ENCODE measurements at regions not wholly inside any gene's neighbourhood (a gene's known extent, or its start where the extent isn't known, plus 50 kb on each side); places are given as distances from the start of the nearest gene placed in this dataset.

GRCh38 chr6:45772886-45773495 is 242.7 kb downstream of the CLIC5 start:
- Histone ChIP-seq H3K36me3 (no peaks in the 10 kb centered on the region), H3K4me3 (no peak overlapping the region), H3K27ac (no peak overlapping the region), H3K4me1 (no peaks in the 10 kb centered on the region), H3K9me3 (no peaks in the 10 kb centered on the region), H3K27me3 (no peaks in the 10 kb centered on the region)
- TF ChIP-seq, protein P1, sequence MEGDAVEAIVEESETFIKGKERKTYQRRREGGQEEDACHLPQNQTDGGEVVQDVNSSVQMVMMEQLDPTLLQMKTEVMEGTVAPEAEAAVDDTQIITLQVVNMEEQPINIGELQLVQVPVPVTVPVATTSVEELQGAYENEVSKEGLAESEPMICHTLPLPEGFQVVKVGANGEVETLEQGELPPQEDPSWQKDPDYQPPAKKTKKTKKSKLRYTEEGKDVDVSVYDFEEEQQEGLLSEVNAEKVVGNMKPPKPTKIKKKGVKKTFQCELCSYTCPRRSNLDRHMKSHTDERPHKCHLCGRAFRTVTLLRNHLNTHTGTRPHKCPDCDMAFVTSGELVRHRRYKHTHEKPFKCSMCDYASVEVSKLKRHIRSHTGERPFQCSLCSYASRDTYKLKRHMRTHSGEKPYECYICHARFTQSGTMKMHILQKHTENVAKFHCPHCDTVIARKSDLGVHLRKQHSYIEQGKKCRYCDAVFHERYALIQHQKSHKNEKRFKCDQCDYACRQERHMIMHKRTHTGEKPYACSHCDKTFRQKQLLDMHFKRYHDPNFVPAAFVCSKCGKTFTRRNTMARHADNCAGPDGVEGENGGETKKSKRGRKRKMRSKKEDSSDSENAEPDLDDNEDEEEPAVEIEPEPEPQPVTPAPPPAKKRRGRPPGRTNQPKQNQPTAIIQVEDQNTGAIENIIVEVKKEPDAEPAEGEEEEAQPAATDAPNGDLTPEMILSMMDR (IDR thresholded peaks at IDR 0.05), result no peak
- FAIRE-seq (no peak), ATAC-seq (no peak), DNase-seq (no peak)
- intact Hi-C loops (cut with DNase I), result no loop called here
- WGBS, 2 donors, result 56 to 57% methylated on average over 6 of the region's 6 CpGs

GRCh38 chr6:45772051-45772450 is 243.6 kb downstream of the CLIC5 start:
- TF ChIP-seq, protein P1 (IDR thresholded peaks at IDR 0.05), result no peak
- FAIRE-seq (no peak), ATAC-seq (no peak), DNase-seq (no peak)
- WGBS, 2 donors, result 75 to 77% methylated on average over 4 of the region's 4 CpGs
- H3K27ac ChIP-seq, result no peak overlapping the region
- H3K4me3 ChIP-seq, result no peak overlapping the region
- no peaks in the 10 kb centered on the region for H3K9me3 ChIP-seq
- H3K36me3 ChIP-seq, result no peaks in the 10 kb centered on the region
- H3K27me3 ChIP-seq, result no peaks in the 10 kb centered on the region
- intact Hi-C loops (cut with DNase I), result no loop called here
- H3K4me1 ChIP-seq, result no peaks in the 10 kb centered on the region

DNA sequence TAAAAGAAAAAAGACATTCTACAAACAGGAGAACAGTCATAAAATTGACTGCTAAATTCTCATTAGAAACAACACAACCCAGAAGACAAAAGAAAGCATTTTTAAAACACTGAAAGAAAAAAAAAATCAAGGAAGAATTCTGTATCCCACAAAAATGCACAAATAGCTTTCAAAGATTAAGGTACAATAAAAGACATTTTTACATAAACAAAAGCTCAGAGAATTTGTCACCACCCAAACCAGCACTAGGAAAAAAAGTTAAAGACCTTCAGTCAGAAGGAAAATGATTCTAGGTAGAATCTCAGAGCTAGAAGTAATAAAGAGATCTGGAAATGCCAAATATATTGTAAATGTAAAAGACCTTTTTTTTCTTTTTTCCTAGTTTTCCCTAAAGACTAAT is 252.4 kb downstream of the CLIC5 start:
- no peaks in the 10 kb centered on the region for H3K9me3 ChIP-seq
- no peak for FAIRE-seq
- DNase-seq, result no peak
- no peaks in the 10 kb centered on the region for H3K36me3 ChIP-seq
- no peaks in the 10 kb centered on the region for H3K4me1 ChIP-seq
- no peaks in the 10 kb centered on the region for H3K27me3 ChIP-seq
- intact Hi-C loops (cut with DNase I), result no loop called here
- TF ChIP-seq, protein P1 (IDR thresholded peaks at IDR 0.05), result no peak
- H3K4me3 ChIP-seq, result no peak overlapping the region
- ATAC-seq, result no peak
- H3K27ac ChIP-seq, result no peak overlapping the region

DNA sequence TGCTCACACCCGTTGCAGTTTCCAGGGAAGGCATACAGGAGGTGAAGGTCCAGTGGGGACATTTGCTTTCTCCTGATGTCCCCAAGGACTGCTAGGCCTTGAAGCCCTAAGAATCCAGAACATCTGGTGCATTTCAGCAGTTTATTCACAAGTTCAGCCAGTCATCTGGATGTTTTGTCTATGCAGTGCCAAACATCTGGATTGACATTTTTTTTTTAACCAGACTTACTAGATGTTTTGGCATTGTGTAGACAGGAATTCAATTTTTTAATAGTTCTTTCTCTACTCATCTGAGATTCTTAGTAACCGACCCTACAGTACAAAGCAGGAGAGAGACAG is 256.2 kb downstream of the CLIC5 start:
- no peaks in the 10 kb centered on the region for H3K4me1 ChIP-seq
- no peaks in the 10 kb centered on the region for H3K36me3 ChIP-seq
- intact Hi-C loops (cut with DNase I), result no loop called here
- H3K4me3 ChIP-seq, result no peak overlapping the region
- no peak overlapping the region for H3K27ac ChIP-seq
- ATAC-seq (no peak), DNase-seq (no peak), FAIRE-seq (no peak)
- WGBS, 2 donors, result 46 to 63% methylated on average over 2 of the region's 2 CpGs
- TF ChIP-seq, protein P1 (IDR thresholded peaks at IDR 0.05), result no peak
- H3K9me3 ChIP-seq, result no peaks in the 10 kb centered on the region
- no peaks in the 10 kb centered on the region for H3K27me3 ChIP-seq

DNA sequence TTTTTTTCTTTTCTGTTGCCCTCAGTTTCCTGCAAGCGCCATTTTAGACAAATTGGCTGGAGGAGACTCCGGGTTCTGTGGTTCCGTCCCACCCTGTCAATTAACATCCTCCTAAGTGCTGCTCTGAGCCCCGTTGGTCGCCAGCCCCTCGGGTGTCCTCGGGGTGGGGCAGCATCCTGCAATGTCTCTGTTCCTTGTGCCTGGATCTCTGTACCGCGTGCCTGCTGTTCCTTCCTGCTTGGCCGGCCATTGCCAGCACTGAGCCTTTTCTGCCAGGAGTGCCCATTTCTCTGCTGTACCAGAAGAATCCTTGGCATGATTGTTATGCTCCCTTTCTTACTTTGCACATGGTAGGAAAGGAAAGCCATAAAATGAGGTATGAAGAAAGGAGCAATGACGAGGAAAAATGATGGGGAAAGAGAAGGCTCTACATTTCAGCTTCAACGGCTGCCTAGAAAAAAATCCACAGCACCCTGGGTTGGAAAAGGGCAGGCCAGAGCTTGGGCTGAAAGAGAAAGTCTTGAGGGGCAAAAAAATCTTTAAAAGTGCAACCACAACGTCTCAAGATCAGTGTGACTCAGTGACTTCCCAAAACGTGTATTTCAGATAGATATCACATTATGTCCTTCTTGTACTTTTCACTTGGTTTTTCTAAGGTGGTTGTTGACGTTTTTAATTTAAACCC is 256.7 kb downstream of the CLIC5 start:
- no peak for FAIRE-seq
- WGBS, 2 donors, result 64 to 74% methylated on average over 15 of the region's 15 CpGs

More for the DNA sequence above, 256.7 kb downstream of the CLIC5 start:
- no peak for ATAC-seq
- H3K9me3 ChIP-seq, result no peaks in the 10 kb centered on the region
- no peak for DNase-seq
- no peak overlapping the region for H3K4me3 ChIP-seq
- H3K36me3 ChIP-seq, result no peaks in the 10 kb centered on the region
- no peak overlapping the region for H3K27ac ChIP-seq
- intact Hi-C loops (cut with DNase I), result no loop called here
- no peaks in the 10 kb centered on the region for H3K27me3 ChIP-seq
- H3K4me1 ChIP-seq, result no peaks in the 10 kb centered on the region
- TF ChIP-seq, protein P1 (IDR thresholded peaks at IDR 0.05), result no peak

All from pancreas (tissue), 10 donors.